Activated gamma-delta T cell treated with Interleukin-2 at 50 U/mL for 16 hours (primary cell): ENCODE measurements at regions not wholly inside any gene's neighbourhood (a gene's known extent, or its start where the extent isn't known, plus 50 kb on each side); places are given as distances from the start of the nearest gene placed in this dataset.

Source experiments
- DNase-seq: peaks from one replicate; pipeline ENCODE4 v3.0.0-alpha.2; 2020

DNA sequence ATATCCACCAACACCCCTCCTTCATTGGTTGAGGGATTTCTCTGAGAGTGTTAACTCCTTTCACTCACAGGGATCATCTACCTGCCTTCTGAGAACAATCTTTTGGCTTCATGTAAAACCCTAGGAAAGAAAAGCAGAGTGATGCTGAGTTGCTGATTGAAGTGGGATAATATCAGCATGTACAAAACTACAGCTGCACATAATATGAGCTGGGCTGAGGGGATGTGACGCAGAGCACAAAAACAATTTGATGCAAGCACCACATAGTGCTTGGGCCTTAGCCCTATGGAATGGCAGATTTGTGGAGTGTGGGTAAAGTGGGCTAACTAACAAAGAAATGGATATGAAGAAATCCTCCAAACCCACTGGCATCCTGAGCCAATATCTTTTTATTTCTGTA is 267.6 kb upstream of the KCNH8 start:
- DNase-seq: no peak

DNA sequence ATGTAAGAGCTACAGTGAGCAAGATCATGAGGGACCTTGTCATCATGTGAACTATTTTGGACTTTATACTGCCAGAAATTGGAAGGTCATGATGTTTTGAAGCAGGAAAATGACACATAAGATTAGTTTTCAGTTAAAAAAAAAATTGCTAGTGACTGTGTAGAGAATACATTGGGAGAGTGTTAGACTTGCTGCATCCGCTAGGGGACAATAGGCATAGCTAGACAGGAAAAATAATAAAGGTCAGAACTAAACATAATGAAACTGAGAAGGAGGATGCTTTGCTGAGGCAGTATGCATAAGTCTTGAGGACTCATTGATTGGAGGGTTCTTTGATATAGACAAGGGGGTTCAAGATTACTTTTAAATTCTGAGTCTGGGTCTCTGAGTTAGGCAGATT is 275.8 kb upstream of the KCNH8 start:
- no peak for DNase-seq

DNA sequence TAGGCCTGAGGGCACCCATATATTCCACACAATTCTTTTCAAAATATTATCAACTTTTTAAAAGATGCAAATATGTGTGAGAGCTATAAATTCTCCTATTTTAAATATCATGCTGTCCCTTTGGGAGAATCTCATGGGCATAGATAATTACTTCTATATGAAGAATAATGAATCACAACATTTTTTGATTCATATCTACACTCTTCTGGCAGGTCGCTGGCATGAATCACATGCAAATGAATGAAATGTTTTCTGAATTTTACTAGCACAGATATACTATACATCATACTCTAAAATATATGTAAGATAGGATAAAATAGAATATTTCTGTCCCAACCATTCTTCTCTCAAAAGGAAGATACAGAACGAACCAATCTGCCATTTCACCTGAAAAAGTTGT is 277.7 kb upstream of the KCNH8 start:
- DNase-seq: no peak

DNA sequence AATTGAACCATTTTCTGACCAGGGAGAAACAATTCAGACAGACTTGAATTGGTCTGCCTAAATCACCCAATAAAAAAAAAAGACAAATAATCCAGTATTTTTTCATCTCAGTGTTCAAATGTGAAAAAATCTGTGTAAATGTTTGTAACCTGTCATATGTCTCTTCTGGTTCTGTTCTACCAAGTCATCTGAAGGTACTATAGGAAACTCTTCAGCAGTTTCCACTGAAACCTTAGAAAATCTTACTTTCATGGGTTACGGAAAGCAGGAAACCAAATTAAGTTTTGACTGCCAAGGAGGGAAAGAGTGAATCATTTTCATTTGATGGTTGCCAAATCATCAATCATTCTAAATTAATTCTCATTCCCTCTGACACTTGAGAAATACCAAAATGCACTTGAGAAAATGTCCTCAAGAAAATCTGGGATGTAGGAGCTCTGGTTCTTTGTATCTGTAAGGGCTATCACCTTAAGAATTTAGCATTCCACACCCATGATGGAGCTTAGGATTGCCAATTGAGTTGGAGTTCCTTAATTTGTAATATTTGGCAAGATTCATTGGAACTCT is 278.2 kb upstream of the KCNH8 start:
- no peak for DNase-seq

DNA sequence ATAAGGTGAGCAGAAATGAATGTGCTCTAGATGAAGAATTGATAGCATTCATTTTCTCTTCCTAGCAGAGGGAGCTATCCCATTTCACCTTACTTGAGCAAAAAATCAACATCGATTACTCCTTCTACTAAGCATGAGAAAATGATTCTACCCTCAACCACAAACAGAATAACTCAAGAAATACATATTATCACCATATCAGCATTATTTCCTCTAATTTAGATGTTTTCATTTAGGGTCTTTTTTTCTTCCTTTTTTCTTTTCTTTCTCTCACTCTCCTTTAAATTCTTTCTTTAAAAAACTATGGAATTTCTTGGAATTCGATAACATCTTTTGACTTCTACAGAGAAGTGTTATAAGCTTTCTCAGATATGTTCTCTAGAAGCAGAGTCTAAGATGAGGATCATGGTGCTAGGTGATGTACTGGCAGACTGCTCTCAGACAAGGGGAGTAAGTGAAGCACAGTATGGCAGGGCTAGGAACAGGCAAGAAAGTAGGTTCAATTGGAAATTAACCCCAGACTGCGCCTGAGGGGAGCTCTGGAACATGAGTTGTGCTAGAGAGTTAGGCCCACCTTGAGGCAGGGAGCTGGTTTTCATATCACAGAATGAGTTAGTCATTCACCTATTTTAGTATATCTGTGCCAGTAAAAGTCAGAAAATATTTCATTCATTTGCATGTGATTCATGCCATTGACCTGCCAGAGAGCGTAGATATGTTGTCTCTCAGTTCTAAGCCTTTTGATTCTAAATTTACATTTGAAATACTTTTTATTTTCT is 279.2 kb upstream of the KCNH8 start:
- DNase-seq: no peak

DNA sequence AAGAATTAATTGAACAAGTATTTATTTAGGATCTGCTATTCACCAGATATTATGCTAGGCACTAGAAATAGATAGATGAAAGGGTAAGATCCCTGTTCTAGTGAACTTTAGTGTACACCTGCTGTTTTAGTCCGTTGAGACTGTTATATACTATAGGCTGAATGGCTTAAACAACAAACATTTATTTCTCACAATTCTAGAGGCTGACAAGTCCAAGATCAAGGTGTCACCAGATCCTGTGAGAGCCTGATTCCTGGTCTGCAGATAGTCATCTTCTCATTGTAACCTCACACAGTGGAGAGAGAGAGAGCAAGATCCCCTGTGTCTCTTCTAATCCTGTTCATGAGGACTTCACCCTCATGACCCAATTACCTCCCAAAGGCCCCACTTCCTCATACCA is 281.4 kb upstream of the KCNH8 start:
- no peak for DNase-seq

DNA sequence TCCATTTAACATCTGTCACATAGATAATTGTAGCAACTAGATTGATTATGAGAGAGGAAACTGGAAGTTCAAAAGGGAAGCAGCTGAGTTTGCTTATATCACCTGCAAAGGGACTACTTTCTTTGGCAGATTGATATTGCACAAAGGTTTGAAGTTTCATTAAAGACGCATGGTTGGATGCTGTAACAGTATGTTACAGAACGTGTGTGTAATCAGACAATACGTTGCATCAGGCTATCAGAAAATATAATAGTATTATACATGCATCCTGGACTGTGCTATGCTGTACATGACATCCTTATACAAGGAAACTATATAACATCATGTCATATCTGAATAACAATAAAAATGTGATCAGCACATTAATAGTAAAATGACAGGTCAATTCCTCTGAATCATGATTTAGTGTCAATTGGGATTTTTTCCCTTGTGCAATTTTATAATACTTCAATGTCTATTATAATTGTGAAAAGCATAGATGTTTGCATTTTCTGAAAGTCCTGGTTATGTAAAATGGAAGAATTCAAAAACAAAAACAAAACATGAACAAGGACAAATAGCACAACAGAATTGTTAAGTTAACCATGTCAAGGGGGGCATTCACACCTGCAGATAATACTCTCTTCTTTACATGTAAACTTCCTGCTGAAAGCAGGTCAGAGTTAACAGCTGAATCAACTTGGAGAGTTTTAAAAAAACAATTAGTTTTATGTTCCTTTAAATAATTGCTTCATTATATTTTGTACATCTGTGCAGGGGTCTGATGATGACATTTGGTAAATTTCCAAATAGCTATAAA is 283.2 kb upstream of the KCNH8 start:
- no peak for DNase-seq

DNA sequence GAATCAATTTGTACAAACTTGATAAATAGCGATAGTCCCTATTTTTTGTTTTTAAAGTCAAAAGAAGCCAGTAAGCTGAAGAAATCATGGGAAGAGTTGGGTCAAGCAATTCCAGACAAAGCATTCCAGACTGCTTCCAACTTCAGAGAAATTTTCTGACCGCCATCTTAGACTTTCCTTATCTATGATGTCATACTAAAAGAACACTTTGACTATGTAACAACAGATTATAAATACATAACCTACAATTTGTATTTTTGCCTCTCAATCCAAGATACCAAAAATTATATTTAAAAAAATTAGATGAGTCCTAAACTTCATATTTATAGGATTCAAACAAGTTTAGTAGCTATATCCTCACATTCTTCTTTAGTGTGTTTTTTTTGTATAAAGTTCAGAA is 286.2 kb upstream of the KCNH8 start:
- no peak for DNase-seq

- no peak for DNase-seq
These were observed 287.2 kb upstream of the KCNH8 start for GRCh38 chr3:18861137-18861536.

DNA sequence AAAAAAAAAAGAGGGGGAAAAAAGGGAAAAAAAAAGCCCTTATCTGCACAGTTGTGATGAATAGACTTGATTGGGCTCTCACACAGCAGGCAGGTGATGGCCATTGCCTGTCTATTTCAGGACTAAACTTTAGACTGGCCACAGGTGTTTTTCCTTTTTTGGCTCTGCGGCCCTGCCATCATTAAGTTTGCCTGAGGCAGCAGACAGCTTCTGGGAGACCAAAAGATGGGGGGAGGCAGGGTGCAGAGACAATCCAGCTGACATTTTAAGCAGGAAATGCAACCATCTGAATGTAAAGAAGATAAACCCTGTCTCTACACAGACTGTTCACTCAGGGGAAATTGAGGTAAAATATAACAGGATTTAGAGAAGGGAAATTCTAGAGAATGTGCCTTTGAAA is 295.0 kb upstream of the KCNH8 start:
- DNase-seq: no peak

DNA sequence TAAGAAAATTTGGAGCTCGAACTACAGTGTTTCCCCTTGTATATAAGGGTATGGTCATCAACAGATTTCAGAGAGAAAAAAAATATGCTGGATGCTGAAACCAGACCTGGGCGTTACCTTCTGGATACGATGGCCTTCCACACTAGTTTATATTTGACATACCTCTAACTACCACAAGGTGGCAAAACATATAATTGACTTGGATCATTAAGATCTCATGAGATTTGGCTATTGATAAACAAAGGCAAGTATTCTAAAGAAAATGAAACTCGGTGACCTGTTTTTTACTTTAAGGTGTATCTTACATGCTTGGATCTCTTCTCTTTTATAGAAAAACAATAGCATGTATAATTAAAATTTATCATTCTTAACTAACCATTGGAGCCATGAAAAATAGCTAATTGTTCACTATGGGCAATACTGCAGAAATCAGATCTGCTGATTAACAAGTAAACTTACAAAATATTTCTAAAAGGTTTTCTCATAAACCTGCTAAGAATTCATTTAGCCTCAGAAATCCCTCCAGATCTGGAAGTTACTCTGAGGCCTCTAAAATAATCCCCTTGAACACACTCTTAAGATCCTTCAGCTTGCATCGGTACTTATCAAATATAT is 300.6 kb upstream of the KCNH8 start:
- DNase-seq: no peak

- no peak for DNase-seq
These were observed 304.3 kb upstream of the KCNH8 start for GRCh38 chr3:18843983-18844382.

- DNase-seq: no peak
These were observed 305.1 kb upstream of the KCNH8 start for GRCh38 chr3:18843188-18843587.

- no peak for DNase-seq
These were observed 306.6 kb upstream of the KCNH8 start for GRCh38 chr3:18841422-18842343.

GRCh38 chr3:18840535-18841137 is 307.7 kb upstream of the KCNH8 start:
- no peak for DNase-seq

DNA sequence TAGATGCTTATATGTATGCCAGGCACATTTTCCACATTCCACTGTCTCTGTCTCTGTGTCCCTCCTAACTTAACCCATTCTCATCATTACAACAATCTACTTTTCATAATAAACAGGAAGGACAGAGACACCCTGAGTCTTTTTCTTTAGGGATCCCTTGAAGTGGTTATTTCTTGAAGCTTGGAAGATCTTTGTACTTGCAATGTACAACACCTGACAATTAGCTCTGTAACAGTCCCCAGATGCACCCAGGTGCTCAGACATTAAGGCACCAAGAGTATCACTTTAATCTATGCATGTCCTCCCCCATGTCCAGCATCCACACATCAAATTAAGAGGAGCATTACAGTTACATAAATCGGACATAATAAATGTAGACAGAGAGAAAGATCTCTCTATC is 309.6 kb upstream of the KCNH8 start:
- no peak for DNase-seq

- DNase-seq: no peak
These were observed 311.1 kb upstream of the KCNH8 start for GRCh38 chr3:18837137-18837755.

GRCh38 chr3:18835021-18835420 is 313.3 kb upstream of the KCNH8 start:
- no peak for DNase-seq

DNA sequence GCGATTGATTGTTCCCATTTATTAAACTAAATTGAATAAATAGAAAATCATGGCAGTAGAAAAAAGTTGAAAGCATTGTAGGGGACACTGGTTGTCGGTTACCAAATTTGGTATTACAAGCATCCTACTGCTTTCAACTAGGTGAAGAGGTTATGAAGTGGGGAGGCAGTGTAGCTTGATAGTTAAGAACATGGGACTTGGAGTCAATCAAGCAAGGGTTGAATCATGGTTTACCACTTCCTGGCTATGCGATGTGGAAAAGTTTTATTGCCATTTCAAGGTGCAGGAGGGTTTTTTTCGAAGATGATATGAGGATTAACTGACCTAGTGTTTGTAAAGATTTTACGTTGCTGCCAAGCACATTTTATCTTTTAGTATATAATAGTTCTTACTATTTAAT is 318.2 kb upstream of the KCNH8 start:
- no peak for DNase-seq

- no peak for DNase-seq
These were observed 319.7 kb upstream of the KCNH8 start for GRCh38 chr3:18828637-18829036.

DNA sequence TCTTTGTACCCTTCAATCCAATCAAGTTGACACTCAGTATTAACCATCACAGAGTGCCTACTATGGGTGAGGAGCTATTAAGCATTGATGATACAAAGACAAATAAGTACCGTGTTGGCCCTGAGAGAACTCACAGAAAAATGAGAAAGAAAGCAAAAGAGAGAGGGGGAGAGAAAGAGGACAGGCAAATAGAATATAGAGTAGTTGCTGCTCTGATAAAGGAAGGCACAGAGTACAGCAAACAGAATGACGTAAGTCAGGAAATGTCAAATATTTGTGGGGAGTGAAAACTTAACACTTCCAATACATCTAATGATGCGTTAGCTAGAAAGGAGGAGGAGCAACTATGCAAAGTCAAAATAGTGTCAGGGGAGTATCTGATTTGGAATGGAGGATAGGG is 320.6 kb upstream of the KCNH8 start:
- no peak for DNase-seq

GRCh38 chr3:18825665-18826064 is 322.6 kb upstream of the KCNH8 start:
- DNase-seq: no peak
